ENCODE measurements at regions not wholly inside any gene's neighbourhood (a gene's known extent, or its start where the extent isn't known, plus 50 kb on each side); places are given as distances from the start of the nearest gene placed in this dataset.

- TF ChIP-seq GABPA (IDR thresholded peaks at IDR 0.05; ENCODE audit: low read depth), result no peak
- TF ChIP-seq SPI1 (IDR thresholded peaks at IDR 0.05; ENCODE audit: borderline replicate concordance, low read depth), result no peak
- no peak for TF ChIP-seq POLR2AphosphoS5 (IDR thresholded peaks at IDR 0.05; ENCODE audit: low read depth)
- no peak for TF ChIP-seq REST (IDR thresholded peaks at IDR 0.05; ENCODE audit: insufficient replicate concordance, low read depth)
- TF ChIP-seq CTCF (IDR thresholded peaks at IDR 0.05; ENCODE audit: insufficient read depth, low read length), result no peak
- H3K27ac ChIP-seq (replicated peaks), result no peak overlapping the region
- no peak for DNase-seq (ENCODE audit: low read depth in 1 of 2, low spot score in 1 of 2)
- H3K27me3 ChIP-seq (ENCODE audit: insufficient read depth, poor library complexity, severe bottlenecking), result no peaks in the 10 kb centered on the region
- no peak overlapping the region for H3K4me3 ChIP-seq (replicated peaks; ENCODE audit: insufficient read depth, low read length)
Observed at GRCh38 chr19:31554360-31554759, 205.1 kb upstream of the TSHZ3 start.

- Histone ChIP-seq H3K4me3 (replicated peaks; ENCODE audit: insufficient read depth, low read length) (no peak overlapping the region), H3K27ac (replicated peaks) (no peak overlapping the region), H3K27me3 (ENCODE audit: insufficient read depth, poor library complexity, severe bottlenecking) (no peaks in the 10 kb centered on the region)
- TF ChIP-seq GABPA (IDR thresholded peaks at IDR 0.05; ENCODE audit: low read depth), result no peak
- TF ChIP-seq SPI1 (IDR thresholded peaks at IDR 0.05; ENCODE audit: borderline replicate concordance, low read depth), result no peak
- no peak for TF ChIP-seq REST (IDR thresholded peaks at IDR 0.05; ENCODE audit: insufficient replicate concordance, low read depth)
- no peak for TF ChIP-seq POLR2AphosphoS5 (IDR thresholded peaks at IDR 0.05; ENCODE audit: low read depth)
- TF ChIP-seq CTCF (IDR thresholded peaks at IDR 0.05; ENCODE audit: insufficient read depth, low read length), result no peak
- no peak for DNase-seq (ENCODE audit: low read depth in 1 of 2, low spot score in 1 of 2)
Observed at GRCh38 chr19:31555634-31556215, 206.5 kb upstream of the TSHZ3 start.

- H3K27me3 ChIP-seq (ENCODE audit: insufficient read depth, poor library complexity, severe bottlenecking), result no peaks in the 10 kb centered on the region
- no peak overlapping the region for H3K4me3 ChIP-seq (replicated peaks; ENCODE audit: insufficient read depth, low read length)
- TF ChIP-seq CTCF (IDR thresholded peaks at IDR 0.05; ENCODE audit: insufficient read depth, low read length), result no peak
- no peak for TF ChIP-seq POLR2AphosphoS5 (IDR thresholded peaks at IDR 0.05; ENCODE audit: low read depth)
- TF ChIP-seq SPI1 (IDR thresholded peaks at IDR 0.05; ENCODE audit: borderline replicate concordance, low read depth), result no peak
- TF ChIP-seq REST (IDR thresholded peaks at IDR 0.05; ENCODE audit: insufficient replicate concordance, low read depth), result no peak
- no peak for TF ChIP-seq GABPA (IDR thresholded peaks at IDR 0.05; ENCODE audit: low read depth)
- H3K27ac ChIP-seq (replicated peaks), result no peak overlapping the region
- no peak for DNase-seq (ENCODE audit: low read depth in 1 of 2, low spot score in 1 of 2)
Observed at GRCh38 chr19:31559494-31559893, 210.3 kb upstream of the TSHZ3 start.

Measured in HL-60 (cell line).